ENCODE measurements at regions not wholly inside any gene's neighbourhood (a gene's known extent, or its start where the extent isn't known, plus 50 kb on each side); places are given as distances from the start of the nearest gene placed in this dataset.

GRCh38 chr6:25070547-25071366, 135.0 kb upstream of the RIPOR2 start:
- peak; percentile 71 for DNase-seq (ENCODE audit: extremely low spot score)
- CTCF ChIA-PET: interaction anchor here (0.5 to 1.8 kb wide), 9 partner anchors 16 to 824 kb away, joined by 3 to 6 read pairs (median 4); no protein-coding TSS in a partner anchor
- POLR2A ChIA-PET: no interaction called here
- no peak for TF ChIP-seq BHLHE40 (IDR thresholded peaks at IDR 0.05; ENCODE audit: borderline replicate concordance)
- TF ChIP-seq FOXK2 (IDR thresholded peaks at IDR 0.05): no peak
- TF ChIP-seq PKNOX1 (IDR thresholded peaks at IDR 0.05): no peak
- TF ChIP-seq NFRKB (IDR thresholded peaks at IDR 0.05): no peak
- TF ChIP-seq TARDBP (IDR thresholded peaks at IDR 0.05): no peak
- no peak for TF ChIP-seq SUZ12 (IDR thresholded peaks at IDR 0.05)
- TF ChIP-seq ZNF384 (IDR thresholded peaks at IDR 0.05): no peak
- TF ChIP-seq ELF4 (IDR thresholded peaks at IDR 0.05): no peak
- no peak; the same call in 1 of the 2 replicates for TF ChIP-seq LEF1 (IDR thresholded peaks at IDR 0.05; ENCODE audit: borderline replicate concordance)
- no peak for TF ChIP-seq CTBP1 (IDR thresholded peaks at IDR 0.05; ENCODE audit: borderline replicate concordance)
- no peak for TF ChIP-seq ARNT (IDR thresholded peaks at IDR 0.05)
- no peak for TF ChIP-seq SP1 (IDR thresholded peaks at IDR 0.05)
- no peak; the same call in 1 of the 2 replicates for TF ChIP-seq L3MBTL2 (conservative IDR thresholded peaks at IDR 0.05)
- TF ChIP-seq FOXA1 (IDR thresholded peaks at IDR 0.05): no peak
- TF ChIP-seq HDGF (IDR thresholded peaks at IDR 0.05; ENCODE audit: borderline replicate concordance): no peak

GRCh38 chr6:25078141-25078540, 142.4 kb upstream of the RIPOR2 start:
- no peak for TF ChIP-seq FOXA1 (IDR thresholded peaks at IDR 0.05)
- no peak for TF ChIP-seq ELF4 (IDR thresholded peaks at IDR 0.05)
- TF ChIP-seq TARDBP (IDR thresholded peaks at IDR 0.05): no peak
- TF ChIP-seq L3MBTL2 (conservative IDR thresholded peaks at IDR 0.05): no peak
- TF ChIP-seq NFRKB (IDR thresholded peaks at IDR 0.05): no peak
- no peak for TF ChIP-seq SUZ12 (IDR thresholded peaks at IDR 0.05)
- TF ChIP-seq CTBP1 (IDR thresholded peaks at IDR 0.05; ENCODE audit: borderline replicate concordance): no peak
- TF ChIP-seq ZNF384 (IDR thresholded peaks at IDR 0.05): no peak
- no peak for DNase-seq (ENCODE audit: extremely low spot score)
- CTCF ChIA-PET: no interaction called here
- POLR2A ChIA-PET: no interaction called here

GRCh38 chr6:25083784-25084507, 148.2 kb upstream of the RIPOR2 start:
- no peak for TF ChIP-seq CTBP1 (IDR thresholded peaks at IDR 0.05; ENCODE audit: borderline replicate concordance)
- TF ChIP-seq PKNOX1 (IDR thresholded peaks at IDR 0.05): no peak
- TF ChIP-seq L3MBTL2 (conservative IDR thresholded peaks at IDR 0.05): no peak
- no peak for TF ChIP-seq ZNF384 (IDR thresholded peaks at IDR 0.05)
- ChIA-PET CTCF (no interaction called here), POLR2A (no interaction called here)
- DNase-seq (ENCODE audit: extremely low spot score): no peak

GRCh38 chr6:25084508-25084833, 148.7 kb upstream of the RIPOR2 start:
- ChIA-PET CTCF (no interaction called here), POLR2A (no interaction called here)
- TF ChIP-seq HDGF (IDR thresholded peaks at IDR 0.05; ENCODE audit: borderline replicate concordance): no peak
- TF ChIP-seq ELF4 (IDR thresholded peaks at IDR 0.05): no peak
- DNase-seq (ENCODE audit: extremely low spot score): no peak

GRCh38 chr6:25085756-25086155, 150.0 kb upstream of the RIPOR2 start:
- no peak for DNase-seq (ENCODE audit: extremely low spot score)
- TF ChIP-seq TARDBP (IDR thresholded peaks at IDR 0.05): no peak
- ChIA-PET POLR2A (no interaction called here), CTCF (no interaction called here)

- POLR2A ChIA-PET: no interaction called here
- DNase-seq (ENCODE audit: extremely low spot score): no peak
- CTCF ChIA-PET: interaction anchor here (0.6 kb wide), 1 partner anchor 115 kb away, joined by 3 read pairs; no protein-coding TSS in a partner anchor
- TF ChIP-seq LEF1 (IDR thresholded peaks at IDR 0.05; ENCODE audit: borderline replicate concordance) (no peak), FOXA1 (IDR thresholded peaks at IDR 0.05) (no peak), TARDBP (IDR thresholded peaks at IDR 0.05) (no peak), HDGF (IDR thresholded peaks at IDR 0.05; ENCODE audit: borderline replicate concordance) (no peak)
Measured at GRCh38 chr6:25086500-25087091, 150.8 kb upstream of the RIPOR2 start.

- CTCF ChIA-PET: no interaction called here
- POLR2A ChIA-PET: no interaction called here
- TF ChIP-seq FOXM1 (IDR thresholded peaks at IDR 0.05; ENCODE audit: borderline replicate concordance) (no peak), ZNF384 (IDR thresholded peaks at IDR 0.05) (no peak), BHLHE40 (IDR thresholded peaks at IDR 0.05; ENCODE audit: borderline replicate concordance) (no peak), HDGF (IDR thresholded peaks at IDR 0.05; ENCODE audit: borderline replicate concordance) (no peak), L3MBTL2 (conservative IDR thresholded peaks at IDR 0.05) (no peak), PKNOX1 (IDR thresholded peaks at IDR 0.05) (no peak), TARDBP (IDR thresholded peaks at IDR 0.05) (no peak), CTBP1 (IDR thresholded peaks at IDR 0.05; ENCODE audit: borderline replicate concordance) (no peak), SP1 (IDR thresholded peaks at IDR 0.05) (no peak), NFRKB (IDR thresholded peaks at IDR 0.05) (no peak), SUZ12 (IDR thresholded peaks at IDR 0.05) (no peak), FOXA1 (IDR thresholded peaks at IDR 0.05) (no peak), FOXK2 (IDR thresholded peaks at IDR 0.05) (no peak), ARNT (IDR thresholded peaks at IDR 0.05) (no peak)
- DNase-seq (ENCODE audit: extremely low spot score): no peak
Measured at GRCh38 chr6:25088513-25088912, 152.8 kb upstream of the RIPOR2 start.
